Suppressor macrophage treated with lipopolysaccharide for 4 hours (primary cell): ENCODE measurements at regions not wholly inside any gene's neighbourhood (a gene's known extent, or its start where the extent isn't known, plus 50 kb on each side); places are given as distances from the start of the nearest gene placed in this dataset.
A peak's percentile ranks its signal among the peaks of the same experiment; 100 is the strongest.

Experiments used
- DNase-seq: peaks from one replicate; pipeline ENCODE4 v3.0.0-alpha.2; 2020

GRCh38 chr5:164941132-164941531, 1435.7 kb downstream of the MAT2B start:
- DNase-seq = no peak

- no peak for DNase-seq
These were observed 1445.5 kb downstream of the MAT2B start for GRCh38 chr5:164950927-164951326.

- DNase-seq = no peak
These were observed 1446.2 kb downstream of the MAT2B start for GRCh38 chr5:164951570-164951969.

GRCh38 chr5:164958688-164959087, 1453.3 kb downstream of the MAT2B start:
- DNase-seq = peak; percentile 3

GRCh38 chr5:164959761-164960160, 1454.3 kb downstream of the MAT2B start:
- no peak for DNase-seq

GRCh38 chr5:164962329-164962961, 1457.0 kb downstream of the MAT2B start:
- no peak for DNase-seq

GRCh38 chr5:164966611-164967010, 1461.2 kb downstream of the MAT2B start:
- DNase-seq = no peak

- DNase-seq = no peak
These were observed 1461.9 kb downstream of the MAT2B start for GRCh38 chr5:164967354-164967753.

- no peak for DNase-seq
These were observed 1467.6 kb downstream of the MAT2B start for GRCh38 chr5:164972973-164973372.

GRCh38 chr5:164975986-164976385, 1470.6 kb downstream of the MAT2B start:
- no peak for DNase-seq

GRCh38 chr5:164980480-164980879, 1475.1 kb downstream of the MAT2B start:
- no peak for DNase-seq

- no peak for DNase-seq
These were observed 1492.7 kb downstream of the MAT2B start for GRCh38 chr5:164998142-164998541.

- DNase-seq = no peak
These were observed 1493.2 kb downstream of the MAT2B start for GRCh38 chr5:164998590-164998989.

GRCh38 chr5:165000479-165001190, 1495.2 kb downstream of the MAT2B start:
- no peak for DNase-seq

GRCh38 chr5:165003283-165003682, 1497.9 kb downstream of the MAT2B start:
- DNase-seq = no peak

- DNase-seq = no peak
These were observed 1498.8 kb downstream of the MAT2B start for GRCh38 chr5:165004175-165004574.

GRCh38 chr5:165014439-165014838, 1509.0 kb downstream of the MAT2B start:
- peak; percentile 68 for DNase-seq

GRCh38 chr5:165015126-165015525, 1509.7 kb downstream of the MAT2B start:
- peak; percentile 38 for DNase-seq

GRCh38 chr5:165015547-165015946, 1510.1 kb downstream of the MAT2B start:
- DNase-seq = no peak

- no peak for DNase-seq
These were observed 1521.6 kb downstream of the MAT2B start for GRCh38 chr5:165026971-165027370.

GRCh38 chr5:165028356-165028755, 1522.9 kb downstream of the MAT2B start:
- no peak for DNase-seq

GRCh38 chr5:165029099-165029870, 1523.9 kb downstream of the MAT2B start:
- DNase-seq = peak; percentile 65

GRCh38 chr5:165030971-165031370, 1525.6 kb downstream of the MAT2B start:
- DNase-seq = no peak

GRCh38 chr5:165031371-165031770, 1526.0 kb downstream of the MAT2B start:
- no peak for DNase-seq
